H1 (cell line): ENCODE measurements at regions not wholly inside any gene's neighbourhood (a gene's known extent, or its start where the extent isn't known, plus 50 kb on each side); places are given as distances from the start of the nearest gene placed in this dataset.

Source experiments
- CEBPB ChIP-seq: IDR thresholded peaks from 2 replicates; pipeline ENCODE4 v1.6.1; 2012; ENCODE audit warnings: low read depth, low read length
- CTBP2 ChIP-seq: IDR thresholded peaks from 2 replicates; pipeline ENCODE4 v1.7.0; 2011; ENCODE audit warnings: borderline replicate concordance, mild to moderate bottlenecking, moderate library complexity, mixed read lengths, low read length; ENCODE audit not compliant: insufficient read depth, insufficient read length
- TAF1 ChIP-seq: IDR thresholded peaks from 2 replicates; pipeline ENCODE4 v1.6.1; 2011; ENCODE audit warnings: mild to moderate bottlenecking, low read depth, low read length
- TF ChIP-seq, protein P1 (sequence below): IDR thresholded peaks from 2 replicates; pipeline ENCODE4 v1.6.1; 2012; ENCODE audit warnings: inconsistent platforms
- TF ChIP-seq, protein P2 (sequence below), 3 experiments: IDR thresholded peaks; 1 replicate in 2 of 3; 2 replicates in 1 of 3; pipeline versions ENCODE4 v1.5.1 to v1.6.1; 2011; ENCODE audit warnings: low read length in 3 of 3, mild to moderate bottlenecking in 3 of 3, inconsistent platforms in 2 of 3, low read depth in 1 of 3, moderate library complexity in 1 of 3; ENCODE audit not compliant: insufficient read depth in 1 of 3; ENCODE audit errors: control extremely low read depth in 1 of 3
- TF ChIP-seq, protein P3 (sequence below): IDR thresholded peaks from 2 replicates; pipeline ENCODE4 v1.6.1; 2012; ENCODE audit warnings: inconsistent platforms

DNA sequence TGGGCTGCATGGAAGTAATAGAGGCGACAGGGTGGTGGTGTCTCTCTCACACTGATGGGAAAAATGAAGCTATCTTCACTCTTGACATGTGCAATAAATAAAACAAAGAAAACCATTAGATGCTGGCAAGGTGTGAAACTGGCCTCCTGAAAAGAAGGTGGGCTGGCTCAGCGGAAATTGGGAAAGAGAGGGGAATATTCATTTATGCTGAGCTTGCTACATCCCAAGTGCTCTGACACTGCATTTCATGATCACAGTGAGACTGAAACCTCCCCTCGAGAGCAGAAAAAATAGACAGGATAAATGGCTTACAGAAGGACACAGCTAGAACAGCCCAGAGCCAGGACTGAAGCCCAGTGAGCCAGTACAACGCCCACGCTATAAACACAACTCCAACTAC, 112.1 kb upstream of the SMLR1 start:
- TF ChIP-seq, protein P1, sequence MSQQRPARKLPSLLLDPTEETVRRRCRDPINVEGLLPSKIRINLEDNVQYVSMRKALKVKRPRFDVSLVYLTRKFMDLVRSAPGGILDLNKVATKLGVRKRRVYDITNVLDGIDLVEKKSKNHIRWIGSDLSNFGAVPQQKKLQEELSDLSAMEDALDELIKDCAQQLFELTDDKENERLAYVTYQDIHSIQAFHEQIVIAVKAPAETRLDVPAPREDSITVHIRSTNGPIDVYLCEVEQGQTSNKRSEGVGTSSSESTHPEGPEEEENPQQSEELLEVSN: no peak
- no peak for TF ChIP-seq CTBP2
- TF ChIP-seq, protein P2, sequence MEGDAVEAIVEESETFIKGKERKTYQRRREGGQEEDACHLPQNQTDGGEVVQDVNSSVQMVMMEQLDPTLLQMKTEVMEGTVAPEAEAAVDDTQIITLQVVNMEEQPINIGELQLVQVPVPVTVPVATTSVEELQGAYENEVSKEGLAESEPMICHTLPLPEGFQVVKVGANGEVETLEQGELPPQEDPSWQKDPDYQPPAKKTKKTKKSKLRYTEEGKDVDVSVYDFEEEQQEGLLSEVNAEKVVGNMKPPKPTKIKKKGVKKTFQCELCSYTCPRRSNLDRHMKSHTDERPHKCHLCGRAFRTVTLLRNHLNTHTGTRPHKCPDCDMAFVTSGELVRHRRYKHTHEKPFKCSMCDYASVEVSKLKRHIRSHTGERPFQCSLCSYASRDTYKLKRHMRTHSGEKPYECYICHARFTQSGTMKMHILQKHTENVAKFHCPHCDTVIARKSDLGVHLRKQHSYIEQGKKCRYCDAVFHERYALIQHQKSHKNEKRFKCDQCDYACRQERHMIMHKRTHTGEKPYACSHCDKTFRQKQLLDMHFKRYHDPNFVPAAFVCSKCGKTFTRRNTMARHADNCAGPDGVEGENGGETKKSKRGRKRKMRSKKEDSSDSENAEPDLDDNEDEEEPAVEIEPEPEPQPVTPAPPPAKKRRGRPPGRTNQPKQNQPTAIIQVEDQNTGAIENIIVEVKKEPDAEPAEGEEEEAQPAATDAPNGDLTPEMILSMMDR (IDR thresholded peaks at IDR 0.05; ENCODE audit: control extremely low read depth in 1 of 3, insufficient read depth in 1 of 3, low read depth in 1 of 3, low read length in 3 of 3): no peak
- no peak for TF ChIP-seq CEBPB
- TF ChIP-seq, protein P3, sequence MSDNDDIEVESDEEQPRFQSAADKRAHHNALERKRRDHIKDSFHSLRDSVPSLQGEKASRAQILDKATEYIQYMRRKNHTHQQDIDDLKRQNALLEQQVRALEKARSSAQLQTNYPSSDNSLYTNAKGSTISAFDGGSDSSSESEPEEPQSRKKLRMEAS: no peak
- no peak for TF ChIP-seq TAF1
